ENCODE measurements at regions not wholly inside any gene's neighbourhood (a gene's known extent, or its start where the extent isn't known, plus 50 kb on each side); places are given as distances from the start of the nearest gene placed in this dataset.
"Not testable (repeated sequence)": the region's sequence is repeated elsewhere in the genome, so short reads cannot be mapped to it uniquely, and the experiment has no call there.

- DNase-seq, result no peak
Observed at GRCh38 chr1:29581256-29581655, 344.9 kb downstream of the PTPRU start.

GRCh38 chr1:29579821-29580425, 343.6 kb downstream of the PTPRU start:
- DNase-seq, result no peak

DNA sequence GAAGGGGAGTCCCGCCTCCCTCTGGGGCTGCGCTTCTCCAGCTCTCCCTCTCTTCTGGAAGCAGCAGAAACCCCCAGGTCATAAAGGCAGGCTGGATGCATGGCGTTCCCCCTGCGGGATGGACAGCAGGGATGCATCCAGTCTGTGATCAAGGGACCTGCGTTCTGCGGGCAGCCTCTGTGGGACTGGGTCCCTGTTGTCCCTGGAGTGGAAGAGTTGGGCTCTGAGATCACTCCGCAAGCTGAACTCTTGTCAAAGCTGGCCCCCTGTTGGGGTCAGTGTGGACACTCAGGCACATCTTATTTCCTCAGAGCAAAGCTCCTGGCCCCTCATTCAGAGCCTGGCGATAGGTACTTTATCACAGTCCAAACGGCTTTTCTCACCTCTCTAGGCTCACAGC, 341.2 kb downstream of the PTPRU start:
- DNase-seq, result no peak

DNA sequence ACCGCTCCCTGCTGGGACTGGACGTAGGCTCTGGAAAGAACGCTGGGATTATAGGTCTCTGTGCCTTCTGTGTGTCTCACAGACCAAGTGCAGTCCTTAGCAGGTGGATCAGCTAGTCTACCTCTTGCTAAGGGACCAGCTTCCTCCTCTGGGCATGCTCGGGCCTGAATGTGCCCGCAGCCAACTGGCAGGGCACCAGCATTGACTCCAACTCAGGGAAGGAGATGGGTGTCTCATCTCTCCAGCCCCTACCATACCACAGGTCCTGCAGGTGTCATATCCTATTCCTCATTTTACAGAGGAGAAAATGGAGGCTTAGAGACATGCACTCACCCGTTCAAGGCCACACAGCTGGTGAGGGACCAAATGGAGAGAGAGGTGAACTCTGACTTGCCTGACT, 340.2 kb downstream of the PTPRU start:
- DNase-seq, result no peak

DNA sequence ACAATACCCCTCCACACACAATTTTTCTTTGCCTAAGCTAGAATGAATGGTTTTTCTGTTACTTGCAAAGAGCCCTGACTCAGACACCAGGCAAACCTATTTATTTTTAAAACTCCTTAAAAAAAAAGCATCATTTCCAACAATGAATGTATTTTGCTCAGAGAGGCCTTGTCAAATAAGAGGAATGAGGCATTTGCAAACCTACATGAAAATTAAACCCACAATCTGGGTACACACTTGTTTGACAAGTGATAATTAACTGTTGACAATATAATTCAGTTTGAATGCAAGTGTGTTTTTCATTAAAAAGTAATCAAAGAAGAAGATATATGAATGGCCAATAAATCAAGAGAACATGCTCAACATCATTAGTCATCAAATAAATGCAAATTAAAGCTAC, 339.5 kb downstream of the PTPRU start:
- no peak for DNase-seq

DNA sequence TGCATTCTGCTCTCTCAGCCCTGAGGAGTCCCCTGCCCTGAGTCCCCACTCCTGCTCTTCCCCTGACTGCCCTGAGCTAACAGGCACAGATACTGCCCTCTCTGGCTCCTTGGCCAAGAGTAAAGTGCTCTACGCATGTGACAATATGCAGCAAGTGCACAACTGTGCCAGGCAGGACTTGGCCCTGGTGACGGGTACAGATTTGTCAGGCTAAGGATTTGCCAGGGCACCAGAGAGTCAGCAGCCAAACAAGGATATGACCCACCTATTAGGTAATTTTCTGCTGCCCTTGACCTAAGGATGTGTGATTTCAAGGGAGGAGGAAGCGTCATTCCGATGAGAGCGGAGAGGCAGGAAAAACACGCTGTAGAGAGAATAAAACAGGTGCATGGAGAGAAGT, 339.0 kb downstream of the PTPRU start:
- DNase-seq, result peak; percentile 7

- no peak for DNase-seq
Observed at GRCh38 chr1:29574871-29575270, 338.5 kb downstream of the PTPRU start.

DNA sequence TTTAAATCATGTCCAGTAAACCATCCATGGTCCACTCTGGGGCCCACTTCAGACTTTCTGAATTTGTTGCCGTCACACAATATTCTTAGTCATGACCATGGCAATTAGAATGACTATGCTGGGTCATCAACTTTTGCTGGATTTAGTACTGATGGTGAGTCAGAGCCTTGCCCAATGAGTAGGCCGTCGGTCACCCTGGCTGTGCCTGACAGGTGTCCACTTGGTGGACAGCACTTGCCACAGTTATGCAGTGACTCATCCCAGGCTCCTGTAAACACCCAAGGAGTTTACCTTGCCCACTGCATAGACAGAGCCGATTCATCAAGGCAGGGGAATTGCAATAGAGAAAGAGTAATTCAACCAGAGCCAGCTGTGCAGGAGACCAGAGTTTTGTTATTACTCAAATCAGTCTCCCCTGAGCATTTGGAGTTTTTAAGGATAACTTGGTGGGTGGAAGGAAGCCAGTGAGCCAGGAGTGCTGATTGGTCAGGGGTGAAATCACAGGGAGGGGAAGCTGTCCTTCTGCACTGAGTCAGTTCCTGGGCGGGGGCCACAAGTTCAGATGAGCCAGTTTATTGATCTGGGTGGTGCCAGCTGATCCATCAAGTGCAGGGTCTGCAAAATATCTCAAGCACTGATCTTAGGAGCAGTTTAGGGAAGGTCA, 333.8 kb downstream of the PTPRU start:
- no peak for DNase-seq

GRCh38 chr1:29567257-29567656, 330.9 kb downstream of the PTPRU start:
- DNase-seq, result no peak

GRCh38 chr1:29565490-29565889, 329.2 kb downstream of the PTPRU start:
- no peak for DNase-seq

GRCh38 chr1:29563571-29563970, 327.2 kb downstream of the PTPRU start:
- DNase-seq, result no peak

GRCh38 chr1:29563092-29563491, 326.8 kb downstream of the PTPRU start:
- DNase-seq, result no peak

- no peak for DNase-seq
Observed at GRCh38 chr1:29559056-29559455, 322.7 kb downstream of the PTPRU start.

DNA sequence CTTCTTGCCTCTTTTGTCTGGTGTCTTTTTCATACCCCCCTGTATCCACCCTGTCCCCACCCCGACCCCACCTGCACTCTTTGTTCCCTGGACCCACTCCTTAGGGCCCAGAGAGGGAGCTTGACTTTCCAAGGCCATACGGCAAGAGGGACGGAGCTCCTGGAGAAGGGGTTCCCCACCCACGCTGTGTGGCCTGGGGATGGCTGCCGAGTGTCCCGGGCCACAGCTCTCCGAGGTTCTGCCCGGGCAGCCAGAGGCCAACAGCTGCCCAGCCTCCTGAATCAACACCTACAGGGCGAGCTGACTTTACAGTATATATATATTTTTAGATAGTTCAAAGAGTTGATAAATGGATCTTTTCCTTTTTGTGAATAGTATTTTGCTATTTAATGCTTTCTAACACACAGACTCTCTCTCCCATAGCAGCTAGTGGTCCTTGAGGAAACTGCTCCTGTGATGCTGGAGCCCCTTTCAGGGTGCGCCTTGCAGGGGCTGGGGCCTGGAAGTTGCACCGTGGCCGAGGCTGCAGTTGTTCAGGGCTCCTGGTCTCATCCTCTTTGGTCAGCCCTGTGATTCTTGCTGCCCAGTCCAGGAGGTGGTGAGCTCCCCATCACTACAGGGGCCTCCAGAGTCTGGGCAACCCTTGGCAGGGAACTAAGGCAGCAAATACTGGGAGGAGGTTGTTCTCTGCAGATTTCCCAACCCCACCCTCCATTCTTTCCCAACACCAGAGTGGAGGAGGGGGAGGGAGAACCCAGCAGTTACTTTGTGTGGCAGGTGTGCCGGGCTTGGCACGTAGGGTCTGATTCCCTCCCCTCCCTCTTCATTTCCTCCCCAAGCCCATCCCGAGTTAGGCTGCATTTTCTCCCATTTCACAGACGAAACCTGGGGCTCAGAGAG, 321.6 kb downstream of the PTPRU start:
- no peak for DNase-seq

- no peak for DNase-seq
Observed at GRCh38 chr1:29557066-29557465, 320.7 kb downstream of the PTPRU start.

DNA sequence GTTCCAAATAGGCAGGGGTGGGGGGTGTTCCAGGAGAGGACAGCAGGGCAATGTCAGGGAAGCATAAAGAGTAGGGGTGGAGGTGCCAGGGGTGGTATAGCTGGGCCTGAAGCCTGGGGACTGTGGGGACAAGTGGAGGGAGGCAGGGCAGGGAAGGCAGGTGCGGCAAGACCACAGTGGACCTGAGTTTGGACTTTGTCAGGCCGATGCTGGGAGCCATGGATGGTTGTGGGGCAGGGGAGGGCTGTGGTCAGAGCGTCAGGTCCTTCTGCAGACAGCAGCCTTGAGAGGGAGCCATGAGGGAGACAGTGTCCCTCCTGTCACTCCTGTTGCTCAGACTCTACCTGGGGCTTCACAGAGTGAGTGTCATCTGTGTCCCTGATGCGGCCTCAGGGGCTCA, 320.3 kb downstream of the PTPRU start:
- DNase-seq, result no peak

DNA sequence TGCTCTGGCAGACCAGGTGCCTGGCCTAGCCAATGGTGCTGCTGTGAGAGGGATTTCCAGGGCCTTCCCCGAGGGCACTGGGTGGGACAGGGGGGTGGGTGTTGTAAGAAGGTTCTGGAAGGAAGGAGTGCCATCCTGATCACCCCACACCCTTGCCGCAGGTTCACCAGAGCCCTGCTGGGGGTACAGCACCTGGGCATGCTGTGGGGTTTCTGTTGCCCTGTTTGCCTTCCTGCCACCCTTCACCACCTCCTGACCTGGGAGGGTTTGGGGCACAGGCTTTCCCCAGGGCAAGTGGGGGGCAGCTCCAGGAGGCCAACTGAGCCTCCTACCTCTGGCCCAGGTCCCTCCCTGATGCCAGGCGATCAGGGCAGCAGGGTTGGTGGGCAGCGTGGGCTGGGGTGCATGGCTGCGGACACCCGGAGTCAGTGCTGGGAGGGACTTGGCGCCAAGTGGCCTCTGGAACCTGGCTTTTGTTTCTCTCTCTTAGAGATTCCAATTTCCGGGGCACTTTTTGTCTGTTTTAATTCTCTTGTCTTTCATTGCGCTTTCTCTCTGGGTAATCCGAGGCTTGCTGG, 318.8 kb downstream of the PTPRU start:
- no peak for DNase-seq

GRCh38 chr1:29554208-29554778, 318.0 kb downstream of the PTPRU start:
- DNase-seq, result no peak

- no peak for DNase-seq
Observed at GRCh38 chr1:29551123-29551936, 315.0 kb downstream of the PTPRU start.

DNA sequence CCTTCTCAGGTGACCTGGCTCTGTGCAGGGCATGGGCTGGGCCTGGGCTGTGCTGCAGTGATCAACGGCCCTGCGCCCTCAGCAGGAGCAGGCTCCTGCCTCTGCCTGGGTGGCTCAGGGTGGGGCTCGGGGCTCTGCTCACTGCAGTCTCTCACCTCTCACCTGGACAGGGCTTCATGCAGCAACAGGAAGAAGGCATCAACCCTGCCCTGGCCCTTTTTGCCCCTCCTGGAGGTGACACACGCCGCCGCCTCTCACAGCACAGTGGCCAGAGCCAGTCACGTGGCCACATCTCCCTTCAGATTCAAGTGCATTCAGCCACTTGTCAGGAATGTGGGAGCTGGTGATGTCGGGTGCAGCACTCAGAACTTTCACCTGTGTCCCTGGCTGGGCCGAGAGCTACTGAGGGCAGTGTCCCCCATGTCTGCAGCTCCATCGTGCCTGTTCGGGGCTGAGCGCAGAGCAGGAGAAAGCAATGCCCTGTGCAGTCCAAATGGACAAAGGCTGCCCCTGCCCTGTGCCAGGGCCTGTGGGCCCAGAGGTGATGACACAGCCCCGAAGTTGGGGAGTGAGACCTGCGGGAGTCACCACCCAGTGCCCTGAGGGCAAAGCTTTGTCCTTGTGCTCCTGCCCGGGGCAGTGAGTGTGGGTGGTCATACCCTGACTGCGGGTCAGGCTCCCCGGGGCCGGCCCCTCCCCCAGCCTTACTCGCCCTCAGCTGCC, 314.0 kb downstream of the PTPRU start:
- DNase-seq, result no peak

GRCh38 chr1:29549728-29550118, 313.4 kb downstream of the PTPRU start:
- DNase-seq, result not testable (repeated sequence)

GRCh38 chr1:29549001-29549400, 312.7 kb downstream of the PTPRU start:
- no peak for DNase-seq
